Occipital lobe (tissue), 1 donor: ENCODE measurements at regions not wholly inside any gene's neighbourhood (a gene's known extent, or its start where the extent isn't known, plus 50 kb on each side); places are given as distances from the start of the nearest gene placed in this dataset.

Experiments
- DNase-seq: peaks from one replicate; lab custom pipeline; 2025; lab: John Stamatoyannopoulos, UW

DNA sequence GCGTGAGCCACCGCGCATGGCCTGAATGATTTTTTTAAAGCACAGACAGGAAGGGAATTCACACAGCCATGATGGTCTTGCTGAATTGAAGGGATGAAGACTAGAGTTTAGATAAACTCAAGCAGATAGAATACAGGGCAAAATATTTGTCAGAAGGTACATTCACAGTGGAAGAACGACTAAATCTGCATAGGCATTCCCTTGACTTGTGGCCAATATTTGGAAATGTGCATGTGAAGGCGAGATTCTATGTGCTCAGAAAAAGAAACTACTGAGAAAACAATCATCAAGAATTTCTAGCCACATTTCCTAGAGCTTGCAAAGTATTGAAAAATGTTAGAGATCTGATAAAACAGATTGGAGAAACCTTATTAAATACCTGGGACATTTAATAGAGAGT lies 1166.2 kb downstream of the DNAJB9 start:
- no peak for DNase-seq

DNA sequence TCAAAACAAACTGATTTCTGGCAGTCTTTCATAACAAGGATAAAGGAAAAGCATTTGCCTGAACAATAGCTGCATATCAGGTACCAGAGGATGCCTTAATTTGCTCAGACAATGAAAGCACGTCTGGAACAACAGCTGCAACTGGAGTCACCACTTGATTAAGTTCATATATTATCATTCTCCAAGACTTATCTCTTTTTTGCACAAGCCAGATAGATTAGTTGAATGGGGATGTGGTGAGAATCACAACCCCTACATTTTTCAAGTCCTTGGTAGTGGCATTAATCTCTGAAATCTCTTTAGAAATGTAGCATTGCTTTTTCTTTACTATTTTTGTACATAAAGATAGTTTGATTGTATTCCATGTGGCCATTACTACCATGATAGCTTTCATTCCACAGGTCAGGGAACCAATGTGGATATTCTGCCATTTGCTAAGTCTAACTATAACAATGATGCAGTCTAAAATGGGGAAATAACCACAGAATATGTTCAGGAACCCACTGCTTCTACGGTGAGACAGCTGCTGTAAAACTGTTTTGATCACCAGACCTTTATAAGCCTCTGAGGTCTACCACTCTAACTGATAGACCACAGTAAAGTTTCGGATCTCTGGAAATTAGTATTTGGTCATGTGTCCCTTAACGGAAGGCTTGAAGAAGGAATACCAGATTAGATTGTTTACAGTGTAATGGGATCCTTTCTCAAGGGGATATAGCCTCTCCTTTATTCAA lies 1176.2 kb downstream of the DNAJB9 start:
- no peak for DNase-seq

DNA sequence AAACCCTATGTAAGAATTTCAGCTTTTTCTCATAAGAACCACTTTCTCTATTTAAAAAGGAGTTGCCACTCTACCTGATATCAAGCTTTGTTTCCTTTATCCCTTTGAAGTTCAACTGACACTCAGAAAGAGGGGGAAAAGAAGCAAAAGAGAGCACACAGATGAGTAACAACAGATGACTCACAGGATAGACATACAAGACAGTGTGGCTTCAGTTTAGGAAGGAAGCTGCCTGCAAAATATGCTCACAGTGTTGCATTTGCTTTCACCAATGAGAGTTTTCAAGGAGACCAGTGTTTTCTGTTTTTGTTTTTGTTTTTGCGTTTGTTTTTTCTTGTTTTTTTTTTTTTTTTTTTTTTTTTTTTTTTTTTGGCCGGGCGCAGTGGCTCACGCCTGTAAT lies 1181.6 kb downstream of the DNAJB9 start:
- DNase-seq = no peak

DNA sequence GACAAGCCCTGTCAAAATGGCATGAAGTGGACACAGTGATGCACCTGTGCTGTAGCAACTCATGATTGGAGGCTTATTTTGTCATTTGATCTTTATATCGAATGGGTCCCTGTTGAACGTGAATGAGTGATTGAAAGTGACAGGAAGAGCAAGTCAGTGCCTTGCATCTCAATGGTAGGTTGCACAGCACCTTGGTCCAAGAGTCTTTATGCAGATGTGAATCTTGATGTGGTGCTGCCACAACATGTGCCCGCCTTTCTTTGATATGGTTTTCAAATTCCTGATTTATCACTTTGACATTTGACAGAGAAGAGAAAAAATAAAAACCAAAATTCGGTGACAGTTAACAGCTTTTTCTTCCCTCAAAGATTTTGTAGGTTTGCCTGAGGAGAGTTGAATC lies 1182.4 kb downstream of the DNAJB9 start:
- no peak for DNase-seq

DNA sequence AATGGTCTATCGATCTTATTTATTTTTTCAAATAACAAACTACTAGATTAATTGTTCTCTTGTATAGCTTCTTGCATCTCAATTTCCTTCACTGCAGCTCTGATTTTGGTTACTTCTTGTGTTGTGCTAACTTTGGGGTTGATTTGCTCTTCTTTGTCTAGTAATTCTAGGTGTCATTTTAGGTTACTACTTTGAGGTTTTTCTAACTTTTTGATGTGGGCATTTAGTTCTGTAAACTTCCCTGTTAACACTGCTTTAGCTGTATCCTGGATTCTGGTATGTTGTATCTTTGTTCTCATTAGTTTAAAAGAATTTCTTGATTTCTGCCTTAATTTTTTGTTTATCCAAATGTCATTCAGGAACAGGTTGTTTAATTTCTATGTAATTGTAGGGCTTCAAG lies 1188.0 kb downstream of the DNAJB9 start:
- no peak for DNase-seq

DNA sequence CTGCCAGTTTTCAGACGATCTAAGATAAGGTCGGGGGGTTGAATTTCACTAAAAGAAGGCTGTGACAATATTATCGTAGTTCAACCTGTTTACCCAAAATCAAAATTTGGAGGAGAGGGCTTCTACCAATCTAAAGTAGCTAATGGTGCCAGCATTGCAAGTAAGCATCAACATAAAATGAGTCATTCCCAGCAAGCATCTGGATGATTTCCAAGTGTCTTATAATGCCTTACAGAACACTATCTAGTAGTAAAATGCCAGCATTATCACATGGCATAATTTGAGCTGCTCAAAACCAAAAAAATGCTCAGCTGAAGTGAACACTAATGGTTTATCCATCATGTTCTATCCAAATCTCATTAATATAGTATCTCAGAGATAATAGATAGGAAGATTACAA lies 1193.9 kb downstream of the DNAJB9 start:
- DNase-seq = no peak

DNA sequence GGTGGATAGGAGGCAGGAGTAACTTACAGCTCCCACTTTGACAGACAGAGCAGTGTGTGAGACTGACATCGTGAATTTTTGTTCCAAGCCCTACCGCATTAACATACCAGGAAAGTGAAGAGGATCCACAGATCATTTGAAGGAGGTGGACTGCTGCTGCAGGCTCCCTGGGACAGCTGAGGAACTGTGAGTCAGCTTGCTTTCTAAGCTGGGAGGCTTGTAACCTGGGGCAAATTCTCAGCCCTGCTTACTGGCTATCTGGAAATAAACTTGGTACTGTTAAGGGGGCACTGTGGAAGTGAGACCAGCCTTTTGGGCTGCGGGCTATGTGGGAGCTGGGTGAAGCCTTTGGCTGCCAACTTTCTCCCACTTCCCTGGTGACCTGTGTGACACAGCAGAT lies 1202.5 kb downstream of the DNAJB9 start:
- no peak for DNase-seq

DNA sequence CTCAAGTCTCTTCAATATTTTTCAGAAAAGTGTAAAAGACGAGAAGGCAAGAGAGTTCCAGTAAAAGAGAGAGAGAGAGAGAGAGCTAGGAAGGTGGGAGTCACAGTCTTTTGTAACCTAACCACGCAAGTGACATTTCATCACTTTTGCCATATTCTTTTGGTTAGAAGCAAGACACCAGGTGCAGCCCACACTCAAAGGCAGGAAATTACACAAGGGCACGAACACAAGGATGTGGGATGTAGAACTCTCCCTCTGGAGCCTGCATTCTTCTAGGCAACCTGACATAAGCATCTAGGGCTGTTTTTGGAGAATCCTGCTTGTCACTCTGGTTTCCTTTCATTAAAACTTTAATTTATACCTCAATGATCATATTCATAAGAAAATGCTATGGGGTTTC lies 1213.1 kb downstream of the DNAJB9 start:
- no peak for DNase-seq

DNA sequence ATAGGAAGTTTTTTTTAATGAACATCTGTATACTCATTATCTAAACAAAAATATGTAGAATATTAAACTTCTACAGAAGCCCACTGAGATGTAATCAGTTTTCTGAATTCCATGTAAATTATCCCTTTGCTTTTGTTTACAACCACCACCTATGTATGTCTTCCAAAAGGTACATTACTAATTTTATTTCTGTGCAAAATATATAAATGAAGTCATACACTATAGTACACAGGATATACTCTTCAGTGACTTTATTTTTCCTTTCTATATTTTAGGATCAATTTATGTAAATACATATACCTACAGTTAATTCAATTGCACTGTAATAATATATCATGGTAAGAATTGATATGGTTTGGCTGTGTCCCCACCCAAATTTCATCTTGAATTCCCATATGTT lies 1236.9 kb downstream of the DNAJB9 start:
- DNase-seq = no peak

DNA sequence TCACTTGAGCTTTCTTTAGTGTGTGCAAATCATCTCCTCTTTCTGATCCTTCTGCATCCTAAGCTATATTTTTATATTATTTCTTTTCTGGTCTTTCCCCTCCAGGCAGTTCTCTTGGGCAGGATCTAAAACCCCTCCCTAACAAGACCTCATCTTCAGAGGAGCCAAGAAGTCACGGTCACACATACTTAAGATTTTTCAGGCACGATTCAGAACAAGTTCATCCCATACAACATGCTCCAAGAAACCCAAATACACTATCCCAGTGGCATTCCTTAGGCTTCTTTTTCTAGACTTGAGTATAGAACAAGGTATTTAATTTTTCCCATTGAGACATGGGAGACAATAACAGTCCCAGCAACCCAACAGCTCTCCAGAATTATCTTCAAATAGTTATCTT lies 1251.5 kb downstream of the DNAJB9 start:
- no peak for DNase-seq

DNA sequence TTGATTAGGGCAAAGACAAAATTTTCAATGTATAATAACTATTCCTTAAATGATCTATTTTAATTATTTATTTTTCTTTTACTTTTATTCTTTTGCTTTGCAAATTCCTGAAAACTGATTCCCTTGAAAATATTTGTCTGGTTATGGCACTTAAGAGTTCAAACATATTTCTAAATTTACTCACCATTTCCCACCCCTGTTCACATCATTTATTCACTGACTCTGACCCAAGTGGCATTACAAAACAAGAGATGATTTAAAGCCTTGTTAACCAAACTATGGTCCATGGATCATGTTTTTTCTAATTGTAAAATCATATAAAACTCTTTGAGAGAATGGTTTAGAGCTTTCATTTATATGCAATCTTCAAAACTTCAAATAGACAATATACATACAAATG lies 1256.1 kb upstream of the LRRN3 start:
- DNase-seq = no peak

DNA sequence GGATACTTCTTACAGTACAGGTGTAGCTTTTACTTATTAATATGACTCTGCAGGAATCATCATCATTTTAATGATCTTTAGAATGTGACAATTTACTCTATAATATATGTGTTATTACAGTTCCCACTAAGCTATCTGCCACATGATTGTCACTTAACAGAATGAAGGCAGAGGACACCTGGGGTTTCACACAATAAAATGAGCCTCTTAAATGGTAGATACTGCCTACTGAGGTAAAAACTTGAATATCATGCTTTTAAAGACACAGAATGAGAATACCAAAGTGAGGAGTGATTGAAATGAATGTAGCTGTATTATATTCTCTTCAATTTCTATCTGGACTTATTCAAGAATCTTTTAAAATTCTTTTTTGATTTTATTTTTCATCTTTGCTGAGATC lies 1255.3 kb upstream of the LRRN3 start:
- DNase-seq = no peak

DNA sequence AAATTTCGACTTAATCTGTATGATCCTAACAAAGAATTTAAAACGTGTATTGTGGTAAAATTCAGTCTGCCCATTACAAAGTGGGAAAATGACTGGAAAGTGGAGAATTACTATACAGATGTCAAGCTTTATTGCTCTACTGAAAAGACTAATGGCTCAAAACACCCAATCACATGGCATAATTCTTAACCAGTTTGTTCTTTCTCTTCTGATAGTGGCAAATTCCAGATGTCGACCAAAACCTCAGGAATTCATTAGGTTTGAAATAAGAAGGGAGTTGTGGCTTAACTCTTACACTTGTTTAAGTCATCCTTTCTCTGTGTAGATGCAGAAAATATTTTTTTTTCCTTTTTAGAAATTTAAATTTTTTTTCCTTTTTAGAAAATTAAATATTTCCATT lies 1254.9 kb upstream of the LRRN3 start:
- DNase-seq = no peak

DNA sequence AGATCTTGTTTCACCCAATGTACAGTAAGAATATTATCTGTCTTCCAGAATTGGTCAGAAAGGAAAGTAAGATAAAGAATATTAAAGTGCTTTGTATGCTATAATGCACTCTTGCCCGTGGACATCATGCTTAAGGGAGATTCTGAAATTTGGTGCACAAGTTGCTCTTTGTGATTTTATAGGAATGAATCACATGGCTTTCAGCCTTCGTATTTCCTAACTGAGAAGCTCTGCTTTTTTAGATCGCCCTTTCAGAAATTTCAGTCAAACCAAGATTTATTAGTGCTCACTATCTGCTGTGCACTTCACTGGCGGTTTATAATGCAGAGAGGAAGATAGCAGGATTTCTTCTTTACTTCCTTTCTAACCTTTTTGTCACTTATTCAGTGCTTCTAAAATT lies 1248.5 kb upstream of the LRRN3 start:
- DNase-seq = no peak

DNA sequence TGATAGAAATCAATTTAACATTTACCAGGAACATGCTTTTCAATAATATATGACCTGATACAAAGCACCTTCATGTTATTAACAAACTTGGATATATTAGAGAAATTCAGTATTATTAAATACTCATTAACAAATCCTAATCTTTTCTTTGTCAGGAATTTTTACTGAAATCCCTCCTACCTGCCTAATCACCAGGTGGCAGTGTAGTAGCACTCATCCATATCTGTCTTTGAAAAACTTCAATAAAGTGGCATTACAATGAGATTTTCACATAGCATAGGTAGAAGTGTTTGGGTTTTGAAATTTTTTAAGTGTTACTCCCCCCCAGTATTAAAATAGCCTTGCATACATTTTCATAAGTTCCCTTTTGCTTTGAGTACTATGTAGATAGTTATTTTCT lies 1246.6 kb upstream of the LRRN3 start:
- no peak for DNase-seq

DNA sequence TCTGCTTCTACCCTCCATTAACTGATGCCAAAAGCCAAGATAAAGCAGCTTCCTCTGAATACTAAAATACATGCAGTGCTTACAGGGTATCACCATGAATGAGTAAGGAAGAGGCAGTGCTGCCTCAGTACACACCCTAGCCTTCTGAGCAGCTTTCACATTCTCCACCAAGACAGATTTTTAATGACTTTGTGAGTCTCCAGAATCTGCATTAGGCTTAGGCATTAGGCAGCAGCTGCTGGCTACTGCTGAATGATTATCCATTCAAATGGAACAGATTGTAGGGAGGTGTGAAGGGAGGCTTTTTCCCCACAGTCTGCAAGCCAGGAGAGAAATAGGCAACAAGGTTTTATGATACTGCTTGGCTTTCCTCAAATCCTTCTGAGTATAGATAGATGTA lies 1226.7 kb upstream of the LRRN3 start:
- no peak for DNase-seq

DNA sequence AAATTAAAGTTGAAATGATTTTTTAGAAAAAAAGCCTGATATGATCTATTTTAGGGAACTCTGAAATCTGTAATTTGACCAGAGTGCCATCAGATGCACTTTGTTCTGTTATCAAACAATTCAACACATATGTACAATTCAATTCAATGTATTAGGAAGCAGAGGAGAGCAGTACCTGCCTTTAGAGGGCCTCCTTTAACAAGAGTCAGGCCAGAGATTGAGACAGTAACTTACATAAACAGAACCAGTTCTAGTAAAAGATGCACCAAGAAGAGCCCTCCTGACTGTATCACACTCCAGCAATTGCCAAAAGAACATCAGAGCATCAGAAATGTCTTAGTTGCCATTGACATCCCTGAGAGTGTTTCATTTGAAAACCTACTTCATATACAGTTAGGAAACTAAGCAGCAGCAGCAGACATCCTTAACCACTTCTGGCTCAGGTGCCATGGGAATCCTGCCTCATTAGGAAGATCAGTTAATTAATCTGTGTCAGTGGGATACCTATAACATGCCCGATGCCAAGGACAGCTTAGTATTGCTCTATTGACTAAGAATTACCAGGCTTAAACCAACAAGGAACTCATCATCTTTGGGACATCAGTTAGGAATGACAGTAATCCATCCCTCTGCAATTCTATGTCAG lies 1222.6 kb upstream of the LRRN3 start:
- no peak for DNase-seq

DNA sequence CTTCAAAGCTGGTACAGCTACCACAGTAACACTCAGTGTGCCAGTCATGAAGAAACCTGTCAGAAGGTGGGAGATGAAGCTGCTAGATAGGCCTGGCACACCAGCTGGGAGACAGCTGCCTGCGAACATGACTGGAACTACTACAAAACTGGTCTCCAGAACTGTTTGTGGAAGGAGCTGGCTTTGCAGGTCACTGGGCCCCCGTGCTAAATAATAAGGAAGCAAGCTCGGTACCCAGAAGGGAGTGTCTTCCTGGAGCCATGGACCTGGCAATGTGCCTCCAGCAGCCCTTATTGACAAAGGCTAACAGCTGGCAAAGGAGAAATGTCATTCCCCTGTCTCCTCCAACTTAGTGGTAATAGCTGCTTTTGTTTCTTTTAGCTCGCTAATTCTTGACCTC lies 1217.6 kb upstream of the LRRN3 start:
- no peak for DNase-seq

DNA sequence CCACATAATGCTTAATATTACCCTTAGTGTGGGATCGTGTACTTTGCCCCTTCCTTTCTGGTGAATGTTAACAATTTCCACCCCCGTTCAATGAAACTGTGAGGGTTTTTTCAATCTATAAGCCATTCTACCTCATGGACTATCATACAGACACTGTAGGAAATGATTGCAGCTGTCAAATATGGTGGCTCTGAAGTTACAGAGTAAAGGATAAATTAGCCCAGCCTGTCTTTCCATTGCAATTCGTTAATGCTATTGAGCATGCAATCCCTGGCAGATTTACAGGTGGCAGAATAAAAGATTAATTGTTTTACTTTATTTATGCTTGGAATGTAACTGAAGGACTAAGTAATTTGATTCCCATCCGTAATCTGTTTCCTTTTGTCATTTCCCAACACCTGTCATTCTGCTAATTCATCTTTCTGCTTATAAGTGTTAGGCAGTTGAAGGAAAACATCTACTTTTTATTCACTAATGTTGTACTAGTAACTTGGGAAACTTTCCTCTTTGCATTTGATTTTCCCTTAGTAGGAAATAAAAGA lies 1211.6 kb upstream of the LRRN3 start:
- DNase-seq = no peak

DNA sequence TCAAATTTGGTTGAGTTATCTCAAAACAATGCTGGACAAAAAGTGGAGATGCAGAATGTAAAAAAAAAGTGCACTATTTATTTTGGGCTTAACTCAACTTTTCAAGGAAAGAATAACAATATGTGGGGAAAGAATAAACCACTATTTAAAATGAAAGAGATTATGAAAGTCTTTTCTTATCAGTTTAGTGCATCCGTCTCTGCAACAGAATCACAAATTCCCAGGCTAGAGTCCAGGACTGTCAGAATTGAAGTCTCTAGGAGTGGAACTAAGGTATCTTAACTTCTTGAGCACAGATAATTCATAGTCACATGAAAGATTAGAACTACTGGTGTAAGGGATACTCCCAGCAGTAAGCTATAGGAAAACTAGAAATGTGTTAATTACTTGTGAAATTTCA lies 1200.3 kb upstream of the LRRN3 start:
- DNase-seq = no peak

DNA sequence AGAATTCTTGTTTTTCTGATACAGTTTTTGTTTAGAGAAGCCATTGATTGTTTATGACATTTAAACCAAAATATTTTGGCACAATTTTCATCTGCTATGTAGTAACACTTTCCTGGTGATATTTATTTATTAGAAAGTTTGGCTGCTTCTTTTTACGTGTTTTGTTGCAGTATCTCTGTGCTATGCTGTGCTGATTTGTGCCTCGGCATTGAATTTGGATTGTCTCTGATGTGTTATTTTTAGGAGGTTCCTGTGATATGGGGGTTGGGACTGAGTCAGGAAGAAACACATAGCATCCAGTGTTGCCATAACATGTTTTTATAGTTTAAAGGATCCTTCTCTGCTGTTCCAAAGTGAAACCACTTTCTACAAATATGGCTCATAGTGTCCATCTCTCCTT lies 1197.7 kb upstream of the LRRN3 start:
- DNase-seq = no peak

DNA sequence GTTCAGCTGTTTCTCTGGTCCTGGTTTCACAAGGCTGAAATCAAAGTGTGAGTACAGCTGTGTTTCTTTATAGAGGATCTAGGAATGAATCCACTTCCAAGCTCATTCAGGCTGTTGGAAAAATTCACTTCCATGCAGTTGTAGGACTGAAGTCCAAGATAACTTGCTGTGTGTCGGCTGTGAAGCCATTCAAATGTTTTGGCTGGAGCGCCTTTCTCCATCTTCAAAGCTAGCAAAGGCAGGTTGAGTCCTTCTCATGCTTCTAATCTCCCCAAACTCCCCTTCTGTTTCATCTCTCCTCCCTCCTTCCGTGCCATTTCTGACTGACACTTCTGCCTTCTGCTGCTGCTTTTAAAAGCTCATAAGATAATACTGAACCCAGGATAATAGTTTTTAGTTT lies 1195.4 kb upstream of the LRRN3 start:
- DNase-seq = no peak

DNA sequence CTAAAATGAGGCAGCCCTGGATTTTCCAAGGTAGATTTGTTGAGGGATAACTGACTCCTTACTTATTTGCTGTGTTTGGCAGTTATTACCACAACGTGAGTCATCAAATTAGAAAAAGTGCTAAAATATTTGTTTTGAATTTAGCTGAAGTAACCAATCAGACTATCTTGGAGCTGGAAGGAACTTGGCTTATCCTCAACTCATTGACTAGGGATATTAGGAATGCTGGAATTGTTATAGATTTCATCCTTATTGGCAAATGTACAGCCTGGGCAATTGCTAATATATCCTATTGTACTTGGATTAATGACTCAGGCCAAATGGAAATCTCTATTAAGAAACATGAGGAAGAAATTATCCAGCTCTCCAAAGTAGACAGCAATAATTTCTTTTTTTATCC lies 1189.0 kb upstream of the LRRN3 start:
- DNase-seq = no peak
